ENCODE measurements at regions not wholly inside any gene's neighbourhood (a gene's known extent, or its start where the extent isn't known, plus 50 kb on each side); places are given as distances from the start of the nearest gene placed in this dataset.

DNA sequence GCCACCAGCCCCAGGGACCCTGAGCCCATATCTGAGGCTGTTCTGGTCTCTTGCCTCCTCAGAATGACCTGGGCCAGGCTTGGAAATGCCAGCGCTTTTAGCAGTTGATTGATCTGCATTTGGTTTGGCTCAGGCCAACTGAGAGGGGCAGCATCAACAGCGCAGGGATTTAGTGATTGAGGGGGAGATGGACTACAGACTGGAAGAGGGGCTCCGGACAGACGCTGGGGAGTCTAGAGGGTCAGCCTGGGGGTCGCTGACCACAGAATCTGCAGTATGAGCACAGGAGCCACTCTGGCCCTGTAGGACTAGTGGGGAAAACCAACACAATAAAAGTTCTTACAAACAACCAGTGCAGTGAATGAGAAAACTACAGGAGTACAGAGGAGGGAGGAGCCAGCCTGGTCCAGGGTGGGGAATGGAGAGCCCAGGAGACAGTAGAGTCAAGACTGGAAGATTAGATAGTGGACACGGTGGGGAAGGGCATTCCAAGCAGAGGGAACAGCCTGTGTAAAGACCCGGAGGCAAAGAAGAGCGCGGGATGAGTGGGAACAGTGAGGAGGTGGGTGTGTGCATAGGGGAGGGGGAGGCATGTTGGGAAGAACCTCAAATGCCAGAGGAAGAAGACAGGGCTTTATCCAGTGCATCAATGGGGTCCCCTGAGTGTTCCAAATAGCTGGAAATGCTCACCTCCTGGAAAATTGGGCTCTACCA, 128.9 kb downstream of the MRM1 start:
- DNase-seq: no peak

DNA sequence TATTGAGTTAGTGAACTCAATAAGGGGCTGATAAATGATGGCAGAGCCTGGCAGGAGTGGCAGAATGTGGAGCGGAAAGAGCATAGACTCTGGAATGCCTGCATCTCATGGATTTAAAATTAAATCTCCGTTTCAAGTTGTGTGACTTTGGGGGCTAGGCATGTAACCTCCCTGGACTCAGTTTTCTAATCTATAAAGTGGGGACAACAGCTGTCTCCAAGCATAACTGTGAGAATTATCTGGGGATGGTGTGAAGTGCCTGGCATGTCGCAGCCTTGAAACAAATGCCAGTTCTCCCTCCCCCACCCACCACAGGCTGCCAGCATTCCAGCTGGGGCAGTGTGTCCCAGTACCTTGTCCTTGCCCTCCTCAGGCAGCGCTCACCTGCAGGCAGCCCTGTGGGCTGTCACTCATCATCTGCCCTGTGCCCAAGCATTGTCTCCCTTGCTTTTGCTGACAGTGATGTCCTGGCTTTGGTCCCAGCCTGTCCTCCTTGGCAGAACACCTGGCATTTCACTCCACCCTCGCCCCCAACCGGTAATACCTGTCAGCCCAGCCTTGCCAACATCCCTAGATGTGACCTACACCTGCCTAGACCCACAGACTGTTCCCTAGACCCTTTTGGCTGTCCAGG, 129.6 kb downstream of the MRM1 start:
- DNase-seq: peak; percentile 57

DNA sequence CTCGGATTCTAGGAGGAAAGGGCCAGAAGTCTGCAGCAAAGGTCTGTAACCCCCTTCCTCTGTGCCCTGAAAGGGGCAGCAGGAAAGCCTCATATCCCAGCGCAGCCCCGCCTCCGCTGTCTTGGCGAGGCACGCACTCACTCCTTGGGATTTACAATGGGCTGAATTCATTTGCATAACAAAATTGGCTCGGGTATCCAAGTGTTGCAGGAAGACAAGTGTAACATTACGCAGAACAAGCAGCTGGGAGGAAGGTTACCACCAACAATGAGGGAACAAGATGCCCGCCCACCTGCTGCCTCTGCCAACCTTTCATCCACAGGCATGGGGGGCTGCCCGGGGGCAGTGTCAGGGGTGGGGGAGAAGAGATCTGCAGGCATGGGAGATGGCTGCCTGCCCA, 130.4 kb downstream of the MRM1 start:
- peak; percentile 86 for DNase-seq

DNA sequence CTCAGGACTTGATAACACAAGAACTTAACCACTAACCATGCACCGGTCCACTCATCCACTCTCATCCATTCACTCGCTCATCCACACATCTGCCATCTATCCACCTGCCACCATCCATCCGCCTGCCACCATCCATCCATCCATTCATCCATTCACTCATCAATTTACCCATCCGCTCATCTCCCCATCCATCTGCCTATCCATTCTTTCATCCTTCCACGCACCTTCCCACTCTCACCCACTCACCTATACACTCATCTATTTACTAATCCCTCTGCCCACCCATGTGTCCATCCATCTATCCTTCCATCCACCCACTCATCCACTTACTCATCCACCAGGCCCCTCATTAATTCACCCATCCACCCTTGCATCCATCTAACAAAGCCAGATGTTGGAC, 131.0 kb downstream of the MRM1 start:
- DNase-seq: no peak

DNA sequence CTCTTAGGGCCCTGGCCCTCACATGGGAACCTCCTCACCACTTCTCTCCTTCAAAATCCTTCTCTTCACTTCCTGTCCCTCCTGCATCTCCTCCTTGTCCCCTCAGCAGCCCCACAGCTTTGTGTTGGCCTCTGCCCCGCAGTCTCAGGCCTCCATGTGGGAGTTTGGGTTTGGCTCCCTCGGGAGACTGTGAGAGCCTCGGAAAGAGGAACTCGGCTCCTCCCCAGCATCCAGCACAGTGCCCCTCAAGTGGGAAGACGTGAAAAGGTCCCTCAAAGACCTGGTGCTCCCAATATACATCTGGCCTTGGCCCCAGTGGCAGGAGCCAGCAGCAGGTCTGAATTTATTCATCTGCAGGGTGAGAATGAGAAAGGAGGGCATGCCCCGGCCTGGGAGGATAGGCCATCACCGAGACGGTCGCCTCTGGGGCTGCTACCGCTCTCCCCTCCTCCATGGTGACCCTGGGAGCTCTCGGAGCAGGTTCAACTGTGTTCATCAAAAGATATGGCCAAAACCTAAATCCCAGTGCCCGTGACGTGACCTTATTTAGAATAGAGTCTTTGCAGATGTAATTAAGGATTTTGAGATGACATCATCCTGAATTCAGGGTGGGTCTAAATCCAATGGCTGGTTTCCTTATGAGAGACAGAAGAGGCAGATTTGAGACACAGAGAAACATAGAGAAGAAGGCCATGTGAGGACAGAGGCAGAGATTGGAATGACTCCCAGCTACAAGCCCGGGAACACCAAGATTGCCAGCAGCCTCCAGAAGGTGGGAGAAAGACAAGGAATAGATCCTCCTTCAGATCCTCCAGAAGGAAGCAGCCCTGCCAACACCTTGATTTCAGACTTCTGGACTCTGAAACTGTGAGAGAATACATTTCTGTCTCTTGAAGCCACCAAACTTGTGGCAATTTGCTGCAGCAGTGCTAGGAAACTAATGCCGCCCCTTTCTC, 135.1 kb downstream of the MRM1 start:
- DNase-seq: no peak

DNA sequence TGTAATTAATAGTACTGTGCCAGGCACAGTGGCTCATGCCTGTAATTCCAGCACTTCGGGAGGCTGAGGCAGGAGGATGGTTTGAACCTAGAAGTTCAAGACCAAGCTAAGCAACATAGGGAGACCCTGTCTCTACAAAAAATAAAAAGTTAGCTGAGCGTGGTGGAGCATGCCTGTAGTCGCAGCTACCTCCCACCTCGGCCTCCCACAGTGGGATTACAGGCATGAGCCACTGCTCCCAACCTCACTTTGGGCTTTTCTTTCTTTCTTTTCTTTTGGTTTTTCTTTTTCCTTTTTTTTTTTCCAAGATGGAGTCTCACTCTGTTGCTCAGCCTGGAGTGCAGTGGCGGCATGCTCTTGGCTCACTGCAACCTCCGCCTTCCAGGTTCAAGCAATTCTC, 137.8 kb downstream of the MRM1 start:
- DNase-seq: no peak

DNA sequence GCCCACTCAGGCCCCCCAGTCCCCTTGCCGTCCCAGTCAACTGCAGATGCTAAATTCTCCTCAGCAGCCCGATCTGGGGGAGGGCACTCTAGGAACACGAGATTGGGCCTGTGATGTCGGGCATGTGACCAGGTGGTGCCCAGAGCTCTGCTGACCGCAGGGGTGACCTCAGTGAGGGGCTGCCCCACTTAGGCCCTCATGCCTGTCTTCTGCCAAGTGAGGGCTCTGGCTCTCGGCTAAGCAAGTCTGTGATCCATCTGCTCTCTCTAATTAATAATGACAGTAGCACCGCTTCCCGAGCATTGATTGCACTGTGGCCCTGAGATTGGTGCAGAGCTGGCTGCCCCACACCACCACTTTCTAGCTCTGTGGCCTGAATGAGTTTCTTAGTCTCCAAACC, 138.8 kb downstream of the MRM1 start:
- DNase-seq: no peak

DNA sequence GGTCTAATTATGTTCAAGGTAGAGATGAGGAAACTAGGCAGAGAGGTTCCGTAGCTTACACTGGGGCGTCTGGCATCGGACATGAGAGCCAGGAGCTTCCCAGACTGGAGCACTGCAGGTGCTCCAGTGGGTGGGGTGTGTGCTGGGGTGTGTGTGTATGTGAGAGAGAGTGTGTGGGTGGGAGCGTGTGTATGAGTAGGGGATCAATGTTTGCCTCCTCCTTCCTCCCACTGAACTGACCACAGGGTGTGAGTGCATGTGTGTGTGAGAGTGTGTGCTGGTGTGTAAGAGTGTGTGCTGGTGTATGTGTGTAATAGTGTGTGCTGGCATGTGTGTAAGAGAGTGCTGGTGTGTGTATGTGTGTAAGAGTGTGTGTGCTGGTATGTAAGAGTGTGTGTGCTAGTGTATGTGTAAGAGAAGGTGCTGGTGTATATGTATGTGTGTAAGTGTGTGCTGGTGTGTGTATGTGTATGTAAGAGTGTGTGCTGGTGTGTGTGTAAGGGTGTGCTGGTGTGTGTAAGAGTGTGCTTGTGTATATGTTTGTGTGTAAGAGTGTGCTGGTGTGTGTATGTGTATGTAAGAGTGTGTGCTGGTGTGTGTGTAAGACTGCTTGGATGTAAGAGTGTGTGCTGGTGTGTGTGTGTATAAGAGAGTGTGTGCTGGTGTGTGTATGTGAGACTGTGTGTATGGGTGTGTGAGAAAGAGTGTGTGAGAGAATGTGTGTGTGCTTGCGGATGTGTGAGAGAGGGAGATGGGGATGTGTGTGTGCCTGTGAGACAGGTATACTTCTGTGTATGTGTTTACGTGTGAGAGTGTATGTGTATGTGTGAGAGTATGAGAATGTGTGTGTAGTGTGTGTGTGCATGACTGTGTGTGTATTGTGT, 139.9 kb downstream of the MRM1 start:
- no peak for DNase-seq

DNA sequence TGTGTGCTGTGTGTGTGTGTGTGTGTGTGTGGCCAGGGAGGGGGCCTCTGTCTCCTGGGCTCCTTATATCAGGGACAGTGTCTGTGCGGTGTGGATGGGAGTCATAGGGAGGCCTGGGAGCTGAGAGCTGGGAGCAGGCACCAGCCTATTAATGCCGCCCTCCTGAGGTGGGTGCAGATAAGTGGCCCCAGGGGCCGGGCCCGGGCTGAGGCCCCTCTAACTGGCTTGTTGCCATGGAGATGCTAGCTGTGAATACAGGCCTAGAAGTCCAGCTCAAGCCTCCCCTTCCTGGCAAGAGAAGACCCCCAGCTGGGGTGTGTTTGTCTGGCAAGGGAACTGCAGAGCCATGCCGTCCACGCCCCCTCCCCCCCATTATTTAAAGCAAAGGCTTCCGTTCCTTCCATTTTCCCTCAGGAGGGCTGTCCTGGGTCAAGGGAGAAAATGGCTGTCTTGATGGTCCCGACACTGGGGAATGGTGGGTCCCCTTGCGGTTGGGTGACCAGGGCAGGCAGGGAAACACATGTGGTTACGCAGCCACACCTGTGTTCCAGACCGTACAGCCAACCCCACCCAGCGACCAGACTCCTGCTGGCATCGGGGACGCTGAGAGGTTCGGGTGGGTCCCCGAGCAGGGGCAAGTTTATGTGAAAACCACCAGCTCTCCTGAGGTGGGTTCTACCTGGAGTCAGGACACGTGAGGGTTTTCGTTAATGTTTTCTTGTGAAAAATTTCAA, 141.1 kb downstream of the MRM1 start:
- DNase-seq: no peak

DNA sequence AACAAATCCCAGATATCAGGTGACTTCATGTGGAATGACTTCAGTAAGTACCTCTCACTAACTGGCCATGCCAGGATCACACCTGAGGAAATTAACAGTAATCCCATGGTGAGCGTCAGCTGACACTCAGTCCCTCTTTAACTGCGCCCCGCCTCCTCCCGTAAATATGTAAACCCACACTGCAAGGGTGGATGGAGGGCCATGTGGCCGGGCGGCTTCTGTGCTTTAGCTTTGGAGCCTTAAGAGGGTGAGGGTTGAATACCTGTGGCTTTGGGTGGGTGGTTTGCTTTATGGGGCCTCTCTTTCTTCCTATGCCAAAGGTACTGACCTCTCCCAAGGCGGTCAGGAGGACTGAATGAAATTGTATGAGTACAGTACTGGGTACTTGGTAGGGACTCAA, 141.7 kb downstream of the MRM1 start:
- no peak for DNase-seq

DNA sequence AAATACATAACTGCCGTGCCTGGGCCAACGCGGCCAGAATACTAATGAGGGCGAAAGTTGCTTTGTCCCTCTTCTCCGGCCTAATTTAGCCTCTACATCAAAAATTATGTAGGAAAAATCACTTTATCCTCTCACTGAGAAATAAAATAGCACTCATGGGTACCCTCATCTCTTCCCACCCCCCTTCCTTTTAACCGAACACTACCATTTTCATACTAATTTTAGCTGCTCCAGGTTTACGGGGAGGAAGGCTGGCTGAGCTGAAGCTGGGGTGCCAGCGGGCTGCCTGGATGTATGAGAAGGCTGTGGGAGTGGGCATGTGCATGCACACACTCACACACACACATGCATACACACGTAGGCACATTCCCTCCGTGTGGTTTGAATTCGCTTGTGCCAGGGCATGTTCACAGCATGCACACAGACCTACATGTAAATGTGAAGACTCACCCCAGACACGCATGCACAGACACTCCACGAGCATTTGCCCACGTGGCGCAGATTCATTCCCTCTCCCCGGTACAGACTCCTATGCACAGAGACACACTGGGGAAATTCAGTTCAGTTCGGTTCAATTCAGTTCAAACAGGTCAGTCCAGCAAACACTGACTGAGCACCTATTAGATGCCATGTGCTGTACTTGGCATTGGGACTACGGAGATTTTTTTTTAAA, 145.1 kb downstream of the MRM1 start:
- no peak for DNase-seq

DNA sequence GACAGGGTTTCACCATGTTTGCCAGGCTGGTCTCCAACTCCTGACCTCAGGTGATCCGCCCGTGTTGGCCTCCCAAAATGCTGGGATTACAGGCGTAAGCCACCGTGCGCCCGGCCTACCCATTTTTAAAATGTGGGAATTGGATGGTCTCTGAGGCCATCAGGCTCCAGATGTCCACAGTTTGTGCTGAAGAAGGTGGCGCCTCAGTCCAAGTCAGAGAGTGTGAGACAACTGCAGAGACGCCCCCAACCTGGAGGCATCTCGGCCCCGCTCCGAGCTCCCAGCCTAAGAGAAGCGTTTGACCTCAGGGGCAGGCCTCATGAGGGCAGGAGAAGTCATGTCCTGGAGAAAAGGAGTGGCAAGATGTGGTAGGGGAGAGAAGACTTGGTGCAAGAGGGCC, 146.5 kb downstream of the MRM1 start:
- no peak for DNase-seq

DNA sequence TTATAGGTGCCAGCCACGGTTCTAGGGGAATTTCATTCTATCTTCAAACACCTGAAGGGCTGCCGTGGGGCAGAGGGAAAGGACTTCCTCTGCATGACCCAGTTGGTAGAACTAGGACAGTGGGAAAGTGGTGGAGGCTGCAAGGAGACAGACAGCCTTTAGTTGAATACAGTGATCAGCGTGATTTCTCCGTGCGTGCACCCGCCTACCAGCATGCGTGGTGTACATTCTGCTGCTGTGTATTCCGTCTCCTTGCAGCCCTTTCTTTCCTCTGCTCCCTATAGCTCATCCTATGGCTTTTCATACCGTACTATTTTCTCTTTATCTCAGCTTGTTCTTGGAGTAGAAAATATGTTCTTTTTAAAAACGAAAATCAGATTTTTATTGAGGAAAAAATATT, 146.9 kb downstream of the MRM1 start:
- DNase-seq: no peak

DNA sequence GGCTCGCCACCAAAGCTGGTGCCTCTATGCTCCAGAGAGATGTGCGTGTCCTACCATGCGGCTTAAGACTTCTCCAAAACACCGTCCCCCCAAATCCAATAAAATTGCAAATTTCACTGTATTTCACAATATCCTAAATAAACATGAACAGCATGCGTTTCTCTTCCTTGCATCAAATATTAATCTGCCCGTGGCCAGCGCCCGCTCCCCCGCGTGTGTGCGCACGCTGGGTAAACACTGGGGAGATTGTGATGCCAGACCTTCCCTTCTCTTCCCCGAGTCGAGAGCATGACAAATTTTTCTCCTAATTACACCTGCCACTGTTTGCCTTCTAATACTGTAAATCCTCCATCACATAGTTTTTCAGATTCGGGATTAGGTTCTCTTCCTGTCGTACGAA, 148.1 kb downstream of the MRM1 start:
- no peak for DNase-seq

DNA sequence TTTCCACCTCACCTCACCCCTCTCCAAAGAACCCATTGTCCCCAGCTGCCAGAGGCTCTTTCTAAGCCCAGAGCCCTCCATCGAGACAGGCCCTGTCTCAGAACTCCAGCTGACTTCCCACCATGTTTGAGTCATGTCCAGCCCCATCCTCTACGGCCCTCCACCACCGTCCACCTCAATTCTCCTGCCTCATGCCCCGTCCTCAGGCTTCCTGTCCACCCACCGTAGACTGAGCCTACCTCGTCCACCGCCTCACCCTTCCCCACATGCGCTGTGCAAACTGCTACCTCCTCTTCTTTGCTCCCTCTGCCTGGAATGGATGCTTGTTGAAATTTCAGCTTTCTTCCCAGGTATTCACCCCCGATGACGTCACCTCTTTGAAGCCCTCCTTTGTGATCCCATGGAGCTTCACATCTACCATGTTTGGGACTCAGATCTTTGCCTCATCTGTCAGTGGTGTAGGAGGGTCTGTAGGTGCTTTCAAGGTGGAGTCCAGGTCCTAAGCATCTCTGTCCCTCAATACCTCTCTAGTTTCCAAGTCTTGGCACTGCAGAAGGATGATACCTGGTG, 149.0 kb downstream of the MRM1 start:
- DNase-seq: no peak

DNA sequence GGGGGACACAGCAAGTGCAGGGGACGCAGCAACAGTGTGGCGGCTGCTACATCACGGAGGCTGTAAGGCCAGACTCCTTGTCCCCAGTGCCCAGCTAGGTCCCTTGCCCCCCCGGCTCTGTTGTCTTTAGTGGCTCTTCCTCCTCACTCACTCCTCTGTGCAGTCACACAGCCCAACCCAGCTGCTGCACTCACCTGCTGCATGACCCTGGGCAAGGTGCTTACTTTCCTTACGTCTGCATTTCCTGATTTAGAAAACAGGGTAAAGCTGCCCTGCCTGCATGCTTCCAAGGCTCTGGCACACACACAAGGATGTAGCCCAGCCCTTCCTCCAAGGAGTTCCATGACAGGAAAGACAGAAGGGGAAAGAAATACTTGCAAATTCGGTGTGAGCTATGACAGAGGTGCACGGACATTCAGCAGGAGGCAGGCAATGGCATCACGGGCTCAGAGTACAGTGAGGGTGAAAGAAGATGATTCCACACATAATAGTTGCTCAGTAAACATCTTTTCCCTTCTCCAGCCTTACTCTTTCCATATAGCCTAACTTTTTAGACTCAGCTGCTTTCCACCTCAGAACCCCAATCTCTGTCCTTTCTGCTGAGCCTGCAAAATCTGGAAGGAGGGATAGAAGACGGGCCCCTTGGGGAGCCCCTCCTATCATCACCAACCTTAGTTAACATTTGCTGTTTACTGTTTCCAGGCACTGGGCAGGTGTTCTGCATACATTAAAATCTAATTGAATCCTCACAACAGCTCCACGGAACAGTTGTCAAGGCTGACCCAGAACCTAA, 150.9 kb downstream of the MRM1 start:
- DNase-seq: no peak

DNA sequence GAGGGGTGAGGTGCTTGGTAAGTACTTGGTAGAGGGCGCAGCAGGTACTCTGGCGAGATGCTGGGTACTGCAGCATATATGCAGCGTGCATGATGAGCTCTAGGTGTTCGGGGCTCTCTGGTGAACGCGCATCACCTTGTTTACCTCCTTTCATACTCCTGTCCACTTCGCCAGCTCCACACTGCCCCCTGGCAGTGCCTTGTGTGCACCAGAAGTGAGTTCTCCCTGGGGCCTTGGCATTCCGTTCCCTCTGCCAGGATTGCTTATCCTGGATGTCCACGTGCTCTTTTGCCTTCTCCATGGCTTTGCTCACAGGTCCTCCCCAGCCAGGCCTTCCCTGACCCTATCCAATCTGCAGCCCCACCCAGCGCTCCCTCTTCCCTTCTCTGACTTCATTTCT, 154.2 kb downstream of the MRM1 start:
- peak; percentile 72 for DNase-seq

DNA sequence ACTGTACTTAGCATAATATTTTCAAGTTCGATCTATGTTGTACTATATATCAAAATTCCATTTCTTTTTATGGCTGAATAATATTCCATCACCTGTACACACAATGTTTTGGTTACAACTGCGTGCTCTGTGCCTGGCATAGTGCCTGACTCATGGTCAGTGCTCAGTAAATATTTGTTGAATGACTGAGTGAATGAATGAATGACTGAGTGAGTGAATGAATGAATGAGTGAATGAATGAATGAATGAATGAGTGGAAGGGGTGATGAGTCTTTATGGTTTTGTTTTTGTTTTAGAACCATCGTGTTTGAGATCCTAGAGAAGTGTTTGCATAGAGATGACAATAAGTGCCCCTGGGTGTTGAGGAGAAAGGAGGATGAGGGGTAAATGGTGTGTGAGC, 155.3 kb downstream of the MRM1 start:
- DNase-seq: no peak

DNA sequence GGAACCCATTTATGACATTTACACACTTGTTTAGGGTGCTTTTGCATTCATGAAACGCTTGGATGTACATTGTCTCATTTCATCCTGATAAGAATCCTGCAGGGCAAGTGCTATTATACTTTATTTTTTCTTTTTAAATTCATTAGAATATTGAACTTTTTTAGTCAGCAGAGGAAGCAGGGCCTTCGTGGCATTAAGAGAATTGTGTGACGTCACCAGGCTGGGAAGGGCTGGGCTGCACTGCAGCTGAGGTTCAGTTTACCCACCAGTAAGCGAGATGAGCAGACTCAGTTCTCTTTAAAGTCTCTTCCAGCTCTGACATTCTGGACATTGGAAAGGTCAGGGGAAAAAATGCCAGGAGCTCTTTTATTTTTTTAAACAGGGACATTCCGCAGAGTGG, 159.0 kb downstream of the MRM1 start:
- no peak for DNase-seq

Data from NCI-H1436 (cell line).